ENCODE measurements at regions not wholly inside any gene's neighbourhood (a gene's known extent, or its start where the extent isn't known, plus 50 kb on each side); places are given as distances from the start of the nearest gene placed in this dataset.

- no peak for TF ChIP-seq ZBTB5 (IDR thresholded peaks at IDR 0.05)
- TF ChIP-seq PURB (CRISPR knock-in tag; IDR thresholded peaks at IDR 0.05; ENCODE audit: low read depth) = no peak
- no peak for TF ChIP-seq MED1 (CRISPR knock-in tag; IDR thresholded peaks at IDR 0.05; ENCODE audit: borderline replicate concordance)
- TF ChIP-seq NCOR1 (IDR thresholded peaks at IDR 0.05) = no peak
- no peak for TF ChIP-seq ZNF75A (CRISPR knock-in tag; IDR thresholded peaks at IDR 0.05)
- no peak for TF ChIP-seq ZNF589 (CRISPR knock-in tag; IDR thresholded peaks at IDR 0.05; ENCODE audit: low read depth)
These were observed 58.2 kb upstream of the HDAC4 start (continued) for GRCh38 chr2:239459056-239459455.

GRCh38 chr2:239457586-239458445, 57.0 kb upstream of the HDAC4 start:
- H3K4me1 ChIP-seq (replicated peaks in 1 of 2; ENCODE audit: control insufficient read depth in 2 of 2, insufficient read depth in 2 of 2, low read length in 2 of 2) = no peaks in the 10 kb centered on the region
- 3% methylated on average over 15 of the region's 17 CpGs for WGBS (ENCODE audit: insufficient coverage, low coverage, missing lambda C conversion rate)
- no peaks in the 10 kb centered on the region for H3K9me1 ChIP-seq (ENCODE audit: control insufficient read depth, insufficient read depth, low read length)
- FAIRE-seq = no peak
- CTCF ChIA-PET (ENCODE audit: low intra/inter-chr PET ratio) = no interaction called here
- no peaks in the 10 kb centered on the region for H3K36me3 ChIP-seq (ENCODE audit: control insufficient read depth, insufficient read depth, low read length)
- no peak overlapping the region for H3K4me2 ChIP-seq (ENCODE audit: insufficient read depth, low read length)
- H3K9me3 ChIP-seq (replicated peaks; ENCODE audit: control insufficient read depth, insufficient read depth, low read depth, low read length) = no peaks in the 10 kb centered on the region
- intact Hi-C loops (cut with micrococcal nuclease) = no loop called here
- H3K9ac ChIP-seq (ENCODE audit: insufficient read depth in 1 of 2, low read depth in 2 of 2, low read length in 2 of 2) = no peak overlapping the region
- POLR2A ChIA-PET = no interaction called here
- no peak overlapping the region for H3K4me3 ChIP-seq
- BruUV-seq (replicated peaks) = no TSS peak
- H3K79me2 ChIP-seq (ENCODE audit: control insufficient read depth, insufficient read depth, low read length) = no peaks in the 10 kb centered on the region
- no peak overlapping the region for H2AFZ ChIP-seq (ENCODE audit: low read depth, low read length)
- peaks cover 0 to 58% of the 10 kb centered on the region in 2 experiments; a peak in 2 of 5 replicates for H3K27me3 ChIP-seq (ENCODE audit: control insufficient read depth in 2 of 2, insufficient read depth in 2 of 2, low read length in 2 of 2)
- in situ Hi-C loops (cut with MboI) = no loop called here
- no peaks in the 10 kb centered on the region for H4K20me1 ChIP-seq (replicated peaks; ENCODE audit: control insufficient read depth, insufficient read depth, low read length)
- no peak overlapping the region for H3K27ac ChIP-seq (ENCODE audit: extremely low read depth, low read depth, low read length)
- DNase-seq (ENCODE audit: extremely low read depth in 1 of 4, low spot score in 3 of 4) = no peak
- no peak for ATAC-seq
- TF ChIP-seq DLX4 (CRISPR knock-in tag; IDR thresholded peaks at IDR 0.05) = no peak
- no peak for TF ChIP-seq ZC3H8 (IDR thresholded peaks at IDR 0.05)
- TF ChIP-seq CREM (IDR thresholded peaks at IDR 0.05; ENCODE audit: low read depth) = no peak
- TF ChIP-seq KLF10 (CRISPR knock-in tag; IDR thresholded peaks at IDR 0.05) = no peak
- no peak for TF ChIP-seq IRF2 (CRISPR knock-in tag; IDR thresholded peaks at IDR 0.05)
- no peak for TF ChIP-seq RBM39 (optimal IDR thresholded peaks at IDR 0.05; ENCODE audit: low read depth, low read length)
- no peak for TF ChIP-seq ZNF143 (CRISPR knock-in tag; IDR thresholded peaks at IDR 0.05)
- TF ChIP-seq SAFB (IDR thresholded peaks at IDR 0.05; ENCODE audit: borderline replicate concordance, low read depth, low read length) = no peak
- TF ChIP-seq NBN (IDR thresholded peaks at IDR 0.05; ENCODE audit: low read depth) = no peak
- no peak for TF ChIP-seq HDAC6 (IDR thresholded peaks at IDR 0.05; ENCODE audit: low read depth, low read length)
- no peak for TF ChIP-seq SRSF7 (optimal IDR thresholded peaks at IDR 0.05; ENCODE audit: low read depth, low read length)
- TF ChIP-seq ZNF217 (CRISPR knock-in tag; IDR thresholded peaks at IDR 0.05) = no peak
- no peak for TF ChIP-seq GATAD2A (IDR thresholded peaks at IDR 0.05)
- no peak for TF ChIP-seq ARID2 (IDR thresholded peaks at IDR 0.05)
- no peak for TF ChIP-seq ARID3B (CRISPR knock-in tag; IDR thresholded peaks at IDR 0.05; ENCODE audit: borderline replicate concordance)
